Colon (tissue), 2 donors: ENCODE measurements at regions not wholly inside any gene's neighbourhood (a gene's known extent, or its start where the extent isn't known, plus 50 kb on each side); places are given as distances from the start of the nearest gene placed in this dataset.
"Not testable (repeated sequence)": the region's sequence is repeated elsewhere in the genome, so short reads cannot be mapped to it uniquely, and the experiment has no call there.

Source experiments
- FAIRE-seq: peaks from 2 replicates; lab custom pipeline; 2012; peaks lifted over from hg19 to GRCh38; lab: Jason Lieb, UNC
- donor health status: control.
- donor health status: control.

DNA sequence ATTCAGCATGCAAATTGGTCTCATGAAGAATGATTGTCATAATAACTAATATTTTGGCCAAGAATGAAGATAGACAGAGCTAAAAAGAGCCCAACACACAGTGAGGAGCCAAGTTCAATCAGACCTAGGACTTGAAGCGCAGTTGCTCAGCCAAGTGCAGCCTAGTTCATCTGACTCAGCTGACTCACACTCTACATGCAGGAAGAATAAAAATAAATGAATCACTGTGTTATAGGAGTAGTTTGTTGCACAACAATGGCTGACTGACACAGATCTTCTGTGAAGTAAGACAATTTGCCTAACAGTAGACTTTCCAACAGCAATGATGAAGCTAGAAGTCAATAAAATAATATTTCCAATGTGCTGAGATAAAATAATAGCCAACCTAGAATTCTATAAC is 261.5 kb downstream of the CEMIP2 start:
- FAIRE-seq, result no peak

DNA sequence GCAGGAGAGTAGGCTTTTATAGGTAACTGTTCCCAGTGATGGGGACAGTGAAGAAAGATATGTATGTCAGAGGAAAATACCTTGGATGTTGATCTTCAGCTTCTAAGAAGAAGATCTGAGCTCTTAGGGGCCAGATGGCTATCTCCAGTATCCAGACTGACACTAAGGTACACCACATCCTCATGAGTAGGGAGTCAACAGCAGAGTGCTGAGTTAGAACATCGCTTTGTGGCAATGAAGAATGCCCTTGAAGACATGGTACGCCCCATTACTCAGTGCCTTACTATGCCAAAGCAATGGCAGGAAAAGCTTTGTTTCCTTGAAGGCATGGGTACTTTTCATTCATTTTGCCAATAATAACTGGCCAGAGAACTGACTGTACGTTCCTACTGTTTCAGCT is 263.7 kb downstream of the CEMIP2 start:
- no peak for FAIRE-seq

DNA sequence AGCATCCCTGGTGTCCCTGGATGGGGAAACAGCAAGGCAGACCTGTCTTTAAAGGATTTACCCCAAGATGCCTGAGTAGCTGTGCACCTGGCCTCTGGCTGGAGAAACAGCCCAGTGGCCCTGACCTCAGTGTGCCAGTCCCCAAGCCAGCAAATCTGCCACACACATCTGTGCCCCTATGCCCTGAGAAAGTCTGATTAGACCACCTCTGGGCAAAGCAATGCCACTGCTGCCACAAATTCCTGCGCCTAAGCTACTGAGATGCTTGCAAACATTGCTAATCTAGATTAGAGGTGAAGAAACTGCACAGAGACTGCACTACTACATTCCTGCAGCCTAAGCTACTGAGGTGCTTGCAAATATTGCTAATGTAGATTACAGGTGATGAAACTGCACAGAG is 269.6 kb downstream of the CEMIP2 start:
- FAIRE-seq, result no peak

DNA sequence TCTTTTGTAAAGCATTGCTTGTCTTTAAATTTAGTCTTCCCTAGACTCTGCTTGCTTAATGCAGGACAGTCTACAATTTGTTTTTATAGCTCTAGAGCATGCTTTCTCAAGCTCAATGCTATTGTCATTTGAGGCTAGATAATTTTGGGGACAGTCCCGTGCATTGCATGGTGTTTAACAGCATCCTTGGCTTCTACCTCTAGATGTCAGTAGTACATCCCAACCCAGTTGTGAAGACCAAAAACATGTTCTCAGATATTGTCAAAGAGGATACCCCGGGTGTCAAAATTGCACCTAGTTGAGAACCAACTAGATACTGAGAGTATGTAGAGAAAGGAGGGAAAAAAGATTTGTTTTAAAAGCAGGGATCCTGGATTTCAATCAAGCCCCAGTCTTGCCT is 277.5 kb downstream of the CEMIP2 start:
- FAIRE-seq, result no peak

DNA sequence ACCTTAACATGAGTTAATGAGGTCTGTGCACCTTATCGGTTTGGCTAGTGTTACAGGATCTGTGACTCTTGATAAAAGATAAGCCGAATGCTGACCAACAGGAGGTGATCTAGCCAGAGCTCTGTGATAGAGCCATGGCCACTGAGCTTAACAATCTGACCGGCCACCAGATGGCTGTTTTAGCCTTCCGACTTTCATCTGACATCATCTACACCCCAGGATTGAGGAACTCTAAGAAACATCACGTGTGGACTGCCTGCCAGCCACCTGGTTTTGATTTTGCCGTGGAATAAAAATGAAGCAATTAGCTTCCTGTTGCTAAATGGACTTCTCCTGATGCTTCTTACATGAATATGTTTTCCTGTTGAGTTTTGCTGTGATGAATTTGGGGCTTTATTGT is 281.3 kb downstream of the CEMIP2 start:
- no peak for FAIRE-seq

DNA sequence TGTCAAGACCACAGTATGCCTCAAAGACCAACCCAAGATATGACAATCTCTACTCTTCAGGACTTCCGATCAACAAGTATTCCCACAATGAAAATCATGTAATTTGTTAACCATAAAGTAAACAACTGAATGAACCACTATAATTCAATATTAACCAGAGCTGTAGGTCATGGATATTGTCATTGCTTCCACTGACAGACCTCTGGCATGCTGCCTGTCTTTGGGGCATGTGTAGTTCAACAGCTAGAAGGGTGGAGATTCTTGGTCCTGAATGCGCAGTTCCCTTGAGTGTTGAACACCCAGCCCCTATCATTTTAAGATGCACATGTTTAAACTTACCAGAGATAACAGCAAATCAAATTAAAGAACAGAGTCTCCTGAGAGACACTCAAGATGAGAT is 283.0 kb downstream of the CEMIP2 start:
- no peak for FAIRE-seq

DNA sequence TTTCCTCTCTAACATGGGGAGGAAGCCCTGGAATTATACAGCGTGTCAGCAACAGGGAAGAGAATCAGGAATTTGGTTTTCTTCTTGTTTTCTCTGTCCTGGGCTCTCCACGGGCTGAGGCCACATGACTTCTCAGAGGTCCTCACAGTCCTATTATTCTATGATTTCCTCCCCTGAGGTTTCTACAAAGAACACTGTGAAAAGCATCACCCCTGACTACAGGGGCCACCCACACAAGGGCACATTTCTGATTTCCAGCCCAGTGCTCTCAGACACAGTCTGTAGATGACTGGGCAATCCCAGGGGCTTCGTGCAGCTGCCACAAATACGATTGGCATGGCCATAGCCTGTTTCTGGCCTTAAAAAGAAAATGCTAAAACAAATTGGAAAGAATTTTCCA is 284.9 kb downstream of the CEMIP2 start:
- no peak for FAIRE-seq

DNA sequence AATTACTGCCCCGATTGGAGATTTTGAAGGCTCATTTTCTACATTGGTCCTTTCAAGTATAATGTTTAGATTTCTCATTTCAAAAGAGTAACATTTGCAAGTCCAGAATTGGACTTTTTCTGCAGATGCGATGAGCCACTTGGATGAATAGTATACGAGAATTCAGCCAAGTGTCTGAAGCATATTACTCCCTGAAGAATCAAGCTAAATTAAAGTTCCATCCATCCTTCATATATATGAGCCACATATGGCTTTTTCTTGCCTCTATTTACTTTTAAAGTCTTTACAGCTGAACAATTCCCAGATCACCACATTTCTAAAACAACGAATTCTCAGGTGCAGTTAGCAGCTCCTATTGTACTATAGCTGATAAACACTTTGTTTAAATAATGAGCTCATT is 288.7 kb downstream of the CEMIP2 start:
- no peak for FAIRE-seq

DNA sequence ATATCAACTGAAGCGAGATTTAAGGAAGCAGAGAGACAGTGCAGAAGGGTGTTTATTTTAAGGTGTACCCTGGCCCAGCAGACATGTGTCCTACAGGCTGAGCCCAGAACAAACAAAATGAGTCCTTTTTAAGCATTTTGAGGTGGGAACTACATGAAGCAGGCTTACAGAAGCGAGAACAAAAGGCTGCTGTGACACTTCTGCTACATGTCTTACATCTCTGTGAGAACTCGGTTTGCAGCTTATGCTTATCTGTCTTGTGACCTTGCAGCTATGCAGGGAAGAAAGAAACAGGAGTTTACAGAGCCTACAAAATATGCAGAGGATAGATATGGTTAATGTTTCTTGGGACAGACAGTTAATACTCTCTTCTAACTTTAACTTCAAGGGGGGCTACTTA is 295.9 kb downstream of the CEMIP2 start:
- no peak for FAIRE-seq

DNA sequence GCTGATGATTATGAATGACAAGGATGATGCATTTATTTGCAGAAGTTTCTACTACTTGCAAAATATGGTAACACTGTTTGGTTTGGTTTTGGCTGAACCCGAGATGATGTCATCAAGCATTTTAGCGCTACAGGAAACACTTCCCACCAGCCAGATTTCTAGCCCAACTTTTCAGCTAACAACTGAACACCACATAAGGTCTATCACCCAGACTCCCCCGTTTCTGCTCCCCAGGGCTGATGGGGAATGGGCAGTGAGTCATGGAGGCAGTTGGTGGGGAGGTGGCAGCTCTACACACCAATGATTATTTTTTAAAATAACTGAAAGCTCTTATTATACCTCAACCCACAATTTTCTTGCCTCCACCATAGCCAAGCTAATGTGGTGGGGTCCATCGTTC is 302.9 kb downstream of the CEMIP2 start:
- FAIRE-seq, result no peak

DNA sequence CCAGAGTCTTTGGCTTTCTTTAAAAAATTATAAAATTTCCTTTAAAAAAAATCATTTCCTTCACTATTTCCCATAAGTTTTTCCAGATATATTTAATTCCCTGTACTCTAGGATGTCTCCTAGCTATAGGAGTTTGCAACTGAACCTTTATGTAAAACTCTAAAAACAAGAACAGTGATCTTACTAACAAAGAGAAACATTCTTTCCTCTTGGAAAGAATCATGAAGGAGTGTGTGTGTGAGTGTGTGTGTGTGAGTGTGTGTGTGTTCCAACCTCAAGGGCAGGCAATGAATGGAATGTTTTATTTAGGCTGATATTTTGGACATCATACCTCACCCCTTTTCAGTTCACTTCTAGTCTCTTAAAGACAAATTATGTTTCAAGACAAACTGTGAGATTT is 309.2 kb downstream of the CEMIP2 start:
- no peak for FAIRE-seq

DNA sequence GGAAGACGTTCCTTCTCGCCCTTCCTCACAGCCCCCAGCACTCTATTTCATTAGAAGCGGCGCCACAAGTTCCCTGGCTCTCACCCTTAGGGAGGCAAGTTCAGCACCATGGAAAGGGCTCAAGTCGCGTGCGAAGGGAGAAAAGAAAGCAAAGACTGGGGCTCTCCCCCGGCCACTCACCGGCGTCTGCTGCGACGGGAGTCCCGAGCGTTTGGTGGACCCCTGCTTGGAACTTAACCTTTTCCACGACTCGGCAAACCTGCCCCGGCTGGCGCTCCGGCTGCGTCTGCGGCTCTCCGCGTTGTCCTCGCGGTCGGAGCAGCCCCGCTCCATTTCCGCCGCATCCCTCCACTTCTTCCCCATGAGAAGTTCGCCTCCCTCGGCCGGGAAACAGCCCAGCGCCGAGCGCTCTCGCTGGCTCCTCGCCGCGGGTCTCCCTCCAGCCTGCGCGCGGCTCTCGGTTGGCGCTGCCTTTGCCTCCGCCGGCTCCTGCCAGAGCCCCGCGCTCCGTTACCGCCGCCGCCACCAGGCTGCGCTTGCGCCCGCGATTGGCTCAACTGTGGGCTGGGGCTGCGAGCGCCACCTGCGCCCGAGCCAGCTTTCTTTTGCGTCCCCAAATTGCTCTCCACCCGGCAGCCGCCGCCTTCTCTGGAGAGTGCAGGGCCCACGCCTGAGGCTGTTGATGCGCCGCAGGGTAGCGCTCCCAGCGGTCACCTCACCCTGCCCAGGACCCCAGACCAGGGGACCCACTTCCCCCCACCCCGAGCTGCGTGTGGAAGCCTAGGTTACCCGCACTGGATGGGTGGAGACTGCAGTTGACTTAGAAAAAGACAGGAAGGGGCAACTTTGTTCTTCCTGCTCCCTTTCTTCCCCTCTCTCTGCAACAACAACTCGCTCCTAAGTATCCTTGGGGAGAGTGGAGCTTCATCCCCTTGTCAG is 321.6 kb downstream of the CEMIP2 start:
- no peak for FAIRE-seq

DNA sequence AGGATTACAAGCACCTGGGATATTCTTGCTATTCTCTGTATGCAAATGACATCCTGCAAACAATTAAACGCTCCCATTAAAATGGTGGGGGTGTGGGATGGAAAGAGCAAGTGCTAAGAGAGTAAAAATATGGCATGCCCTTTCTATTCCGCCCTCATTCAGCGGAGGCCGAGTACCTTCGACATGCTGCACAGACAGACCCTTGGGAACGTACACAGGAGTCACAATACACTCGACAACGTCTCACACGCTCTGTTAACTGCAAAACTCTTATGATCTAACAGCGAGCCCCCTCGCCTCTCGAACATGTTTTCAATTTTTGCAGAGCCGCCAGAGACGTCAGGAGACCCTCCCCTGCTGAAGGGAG is 322.2 kb downstream of the CEMIP2 start:
- FAIRE-seq, result no peak

DNA sequence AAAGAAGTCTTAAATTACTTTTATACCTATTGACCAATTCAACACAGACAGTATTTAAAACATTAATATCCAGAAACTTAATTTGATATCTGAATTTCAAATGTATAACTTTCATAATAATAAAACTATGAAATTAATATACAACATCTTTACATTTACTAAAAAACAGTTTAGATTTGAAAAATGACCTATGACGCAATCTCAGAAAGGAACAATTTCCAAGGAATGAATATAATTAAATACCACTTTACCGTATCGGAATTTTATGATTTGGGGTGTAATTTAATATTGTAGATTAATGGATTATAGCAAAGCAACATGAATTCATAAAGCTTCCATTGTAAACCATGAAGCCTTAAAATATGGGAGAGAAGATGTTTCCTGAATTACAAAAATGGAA is 321.5 kb upstream of the TRPM3 start:
- no peak for FAIRE-seq

DNA sequence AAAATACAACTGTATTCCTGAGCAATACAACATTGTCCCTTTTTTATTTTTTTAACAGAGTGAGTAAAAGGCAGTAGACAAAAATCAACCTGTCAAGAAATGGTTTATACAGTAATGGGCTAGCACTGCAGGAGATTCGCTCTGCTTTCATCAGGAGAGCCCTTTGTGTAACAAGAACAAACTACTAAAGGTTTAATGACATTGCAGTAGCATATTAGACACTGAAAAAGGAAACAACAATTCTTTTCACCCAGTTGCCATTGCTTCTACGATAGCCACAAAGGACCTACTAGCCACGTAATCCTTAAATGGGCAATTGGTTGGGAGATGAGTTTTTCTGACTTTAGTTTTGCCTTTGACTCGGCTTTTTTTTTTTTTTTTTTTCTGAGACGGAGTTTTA is 319.8 kb upstream of the TRPM3 start:
- no peak for FAIRE-seq

DNA sequence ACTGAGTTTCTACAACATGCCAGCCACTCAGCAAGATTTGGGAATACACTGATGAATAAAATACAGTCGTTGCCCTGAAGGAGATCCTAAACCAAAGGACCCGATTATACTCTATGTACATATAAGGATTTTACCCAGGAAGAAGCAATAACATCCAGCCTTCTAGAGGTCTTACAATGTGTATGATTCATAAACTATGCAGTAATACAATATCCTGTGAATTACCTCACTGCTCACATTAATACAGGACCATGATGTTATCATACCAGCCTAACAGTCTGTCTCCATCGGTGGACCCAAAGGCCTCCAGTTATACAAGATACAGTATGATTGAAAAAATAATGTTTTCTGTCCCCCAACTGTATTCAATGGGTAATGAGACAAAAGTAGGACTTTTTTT is 310.5 kb upstream of the TRPM3 start:
- FAIRE-seq, result no peak

DNA sequence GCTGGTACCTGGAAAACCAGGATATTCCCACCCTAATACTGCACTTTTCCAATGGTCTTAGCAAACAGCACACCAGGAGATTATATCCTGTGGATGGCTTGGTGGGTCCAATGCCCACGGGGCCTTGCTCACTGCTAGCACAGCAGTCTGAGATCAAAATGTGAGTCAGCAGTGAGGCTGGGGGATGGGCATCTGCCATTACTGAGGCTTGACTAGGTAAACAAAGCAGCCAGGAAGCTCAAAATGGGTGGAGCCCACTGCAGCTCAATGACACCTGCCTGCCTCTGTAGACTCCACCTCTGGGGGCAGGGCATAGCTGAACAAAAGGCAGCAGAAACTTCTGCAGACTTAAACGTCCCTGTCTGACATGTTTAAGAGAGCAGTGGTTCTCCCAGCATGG is 285.9 kb upstream of the TRPM3 start:
- not testable (repeated sequence) for FAIRE-seq

DNA sequence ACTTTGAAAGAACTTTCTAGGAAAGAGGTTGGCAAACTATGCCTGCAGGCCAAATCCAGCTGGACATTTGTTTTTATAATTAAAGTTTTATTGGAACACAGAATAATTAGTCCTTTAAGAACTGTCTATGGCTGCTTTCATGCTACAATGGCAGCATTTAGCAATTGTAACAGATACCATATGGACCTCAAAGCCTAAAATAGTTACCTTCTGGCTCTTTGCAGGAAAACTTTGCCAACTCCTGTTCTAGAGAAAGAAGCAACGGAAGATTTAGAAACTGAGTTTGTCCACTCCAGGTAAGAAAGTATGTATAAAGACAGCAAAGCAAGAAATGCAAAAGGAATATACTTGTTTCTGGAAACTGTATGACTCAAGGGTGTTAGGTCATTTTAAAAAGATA is 281.7 kb upstream of the TRPM3 start:
- no peak for FAIRE-seq

DNA sequence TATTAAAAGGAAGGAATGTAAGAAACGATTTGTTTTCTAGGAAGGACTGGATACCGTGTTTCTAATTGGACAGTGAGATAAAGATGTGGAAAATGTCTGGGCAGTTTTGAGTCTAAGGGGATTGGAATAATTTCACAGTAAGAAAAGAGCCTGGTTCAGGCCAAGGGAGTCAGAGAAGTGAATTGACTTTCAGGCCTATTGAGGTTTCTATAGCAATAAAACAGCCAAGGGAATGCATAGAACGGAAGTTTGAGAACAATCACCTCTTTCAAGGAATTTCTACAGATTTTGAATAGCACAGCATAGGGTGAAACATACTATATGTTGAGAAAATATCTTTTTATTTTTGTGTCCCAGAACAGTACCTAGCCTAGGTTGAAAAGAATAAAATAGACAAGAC is 271.6 kb upstream of the TRPM3 start:
- FAIRE-seq, result no peak

DNA sequence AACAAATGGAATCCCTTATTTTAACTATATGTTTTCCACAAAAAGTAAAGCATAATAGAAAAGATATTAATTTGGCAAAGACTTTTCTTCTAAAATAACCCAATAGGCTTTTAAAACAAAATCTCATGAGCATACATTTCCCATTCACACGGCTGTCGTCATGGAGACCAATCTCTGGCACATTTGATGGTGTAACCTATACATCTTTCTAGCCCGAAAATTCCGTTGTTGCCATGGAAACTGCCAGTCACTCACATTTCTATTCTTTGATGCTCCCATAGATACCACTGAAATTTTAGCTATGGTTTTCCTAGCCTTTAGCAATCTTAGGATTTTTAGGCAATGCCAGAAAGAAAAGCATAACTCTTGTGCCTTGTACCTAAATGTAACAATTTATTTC is 262.9 kb upstream of the TRPM3 start:
- no peak for FAIRE-seq

DNA sequence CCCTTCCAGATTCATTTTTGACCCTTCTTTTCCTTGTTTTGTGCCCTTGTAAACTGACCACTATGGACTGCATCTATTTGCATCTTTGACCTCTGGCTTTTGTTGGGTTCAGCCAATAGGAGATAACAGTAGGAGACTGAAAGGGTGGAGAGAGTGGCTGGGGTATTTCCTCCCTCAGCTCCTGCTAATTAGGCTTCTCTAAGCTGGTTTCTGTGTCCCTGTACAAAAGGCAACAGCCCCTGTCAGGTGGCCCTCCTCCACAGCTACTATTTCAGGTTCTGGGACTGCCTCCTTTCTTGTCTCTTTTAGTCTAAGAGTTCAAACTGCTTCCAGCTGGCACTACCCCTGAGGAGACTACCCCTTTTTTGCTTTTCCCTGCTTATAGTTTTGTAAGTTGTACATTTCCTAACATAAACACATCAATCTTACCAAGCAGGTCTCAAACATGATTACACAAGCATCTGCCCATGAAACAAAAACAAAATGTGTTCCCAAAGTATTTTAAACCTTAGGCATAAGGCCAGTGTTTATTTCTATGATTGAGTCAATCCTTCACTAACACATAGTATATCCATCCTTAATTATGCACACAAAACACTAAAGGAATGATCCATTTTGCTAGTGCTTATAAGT is 262.0 kb upstream of the TRPM3 start:
- FAIRE-seq, result no peak

DNA sequence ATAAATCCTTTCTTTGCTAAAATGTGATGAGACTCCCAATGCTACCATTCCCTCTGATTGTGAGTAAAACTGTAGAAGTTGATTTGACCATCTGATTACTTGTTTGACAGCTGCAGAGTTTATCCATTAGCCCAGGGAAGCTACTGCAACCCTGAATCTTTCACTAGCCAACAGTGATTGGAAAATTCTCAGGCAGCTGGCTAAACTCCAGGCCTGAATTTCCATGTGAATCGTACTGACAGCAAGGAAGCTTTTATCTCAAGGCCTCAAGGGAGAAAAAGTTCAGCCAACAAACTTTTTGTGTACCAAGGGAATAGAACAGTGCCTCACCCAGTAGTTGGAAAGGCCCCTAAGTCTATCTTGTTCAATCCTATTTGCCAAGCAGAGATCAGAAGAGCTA is 246.7 kb upstream of the TRPM3 start:
- FAIRE-seq, result no peak

DNA sequence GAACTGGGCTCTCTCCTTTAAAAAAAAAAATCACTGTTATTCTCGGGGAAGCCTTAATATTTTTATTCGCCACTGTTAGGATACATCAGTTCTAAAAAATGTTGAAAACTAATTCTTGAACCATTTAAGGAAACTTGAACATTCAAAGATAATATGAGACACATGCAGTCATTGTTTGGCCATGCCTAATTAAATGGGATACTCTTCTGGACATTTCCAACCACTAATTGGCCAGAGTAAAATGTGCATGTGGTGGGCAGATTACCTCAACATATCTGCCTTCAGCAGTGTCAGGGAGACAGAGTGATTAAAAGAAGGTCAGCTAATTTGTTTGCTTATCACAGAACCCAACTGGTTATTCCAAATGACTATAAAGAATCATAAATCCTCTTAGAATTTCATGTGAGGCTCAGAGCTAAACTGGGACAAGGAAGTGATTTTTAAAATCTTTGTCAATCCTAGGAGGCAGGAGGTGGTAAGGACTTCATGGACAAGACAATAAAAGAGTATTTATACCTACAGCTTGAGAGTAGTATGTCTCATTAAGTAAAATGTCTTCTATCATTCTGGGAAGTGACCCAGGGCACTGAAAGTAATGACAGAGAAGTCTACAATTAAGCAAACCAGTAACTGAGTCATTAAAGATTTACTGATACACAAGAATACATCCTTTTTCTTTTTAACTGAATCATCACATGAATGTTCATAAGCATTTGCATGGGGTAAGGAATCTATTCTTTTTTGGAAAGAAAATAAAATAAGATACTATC is 242.9 kb upstream of the TRPM3 start:
- FAIRE-seq, result no peak
